Myocyte (in vitro differentiated cells): ENCODE measurements at regions not wholly inside any gene's neighbourhood (a gene's known extent, or its start where the extent isn't known, plus 50 kb on each side); places are given as distances from the start of the nearest gene placed in this dataset.

Experiments used
- DNase-seq: peaks from one replicate; pipeline ENCODE4 v3.0.0-alpha.2; 2012; ENCODE audit warnings: low read depth

GRCh38 chr3:78406396-78406795, 1361.4 kb downstream of the ROBO1 start:
- DNase-seq = no peak

GRCh38 chr3:78410077-78410476, 1357.7 kb downstream of the ROBO1 start:
- no peak for DNase-seq

DNA sequence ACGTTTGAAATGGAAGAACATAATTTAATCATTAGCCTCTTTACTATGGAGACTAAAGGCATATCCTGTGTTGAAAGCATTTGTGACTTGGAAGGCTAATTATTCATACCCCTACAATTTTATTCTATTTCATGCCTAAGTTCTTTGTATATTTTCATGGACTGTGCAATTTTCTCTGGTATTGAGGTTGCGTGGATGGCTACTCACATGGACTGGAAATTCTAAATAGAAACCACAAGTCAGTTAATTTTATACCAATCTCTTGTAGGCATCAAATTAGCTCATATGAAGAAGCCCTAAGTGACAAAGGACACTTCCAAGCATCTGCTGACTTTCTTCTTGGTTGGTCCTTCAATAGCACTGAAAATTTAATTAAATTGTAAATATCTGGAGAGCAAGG, 1353.5 kb downstream of the ROBO1 start:
- DNase-seq = no peak

DNA sequence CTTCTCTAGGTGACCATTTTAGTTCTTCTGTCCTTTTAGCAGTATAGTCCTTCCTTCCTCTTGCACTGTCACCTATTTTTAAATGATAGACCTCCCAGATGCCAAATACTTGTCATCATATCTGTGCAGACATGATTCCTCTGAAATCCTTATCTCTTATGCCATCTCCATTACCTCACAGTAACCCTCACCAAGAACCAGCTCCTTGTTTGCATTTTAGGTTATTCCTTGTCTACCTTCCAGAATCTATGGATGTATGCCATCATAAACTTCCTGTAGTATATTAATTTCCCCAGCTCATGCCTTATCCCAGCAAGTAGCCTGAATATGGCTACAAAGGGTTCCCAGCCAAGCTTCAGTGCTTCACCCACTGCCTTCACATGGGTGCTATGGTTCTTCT, 1347.2 kb downstream of the ROBO1 start:
- DNase-seq = no peak

DNA sequence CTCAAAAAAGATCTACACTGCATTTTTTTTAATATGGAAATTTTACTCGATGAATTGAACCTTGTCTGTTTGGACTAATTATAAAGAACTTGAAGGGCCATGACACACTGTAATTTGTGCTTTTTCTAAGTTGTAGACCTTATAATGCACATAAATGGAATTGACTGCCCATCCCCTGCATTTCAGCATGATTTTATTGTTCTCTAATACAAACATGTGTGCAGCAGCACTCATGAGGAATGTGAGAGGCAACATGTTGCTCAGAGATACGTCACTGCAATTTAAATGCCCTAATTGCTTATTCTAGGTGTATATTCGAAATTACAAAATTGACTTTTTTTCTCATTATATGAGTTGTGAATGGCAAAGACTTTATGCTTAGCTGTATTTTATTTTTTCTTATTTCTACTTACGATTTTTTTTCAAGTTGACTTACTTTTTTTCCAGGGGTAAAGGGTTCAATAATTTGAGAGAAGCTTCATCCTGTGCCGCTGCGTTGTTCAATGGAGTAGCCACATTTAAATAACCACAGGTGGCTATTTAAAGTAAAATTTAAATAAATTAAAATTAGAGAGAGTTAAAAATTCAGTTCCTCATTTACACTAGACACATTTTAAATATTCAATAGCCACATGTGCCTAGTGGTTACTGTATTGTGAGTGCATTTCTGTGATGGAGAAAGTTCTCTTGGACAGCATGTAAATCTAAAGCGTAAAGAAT, 1346.4 kb downstream of the ROBO1 start:
- DNase-seq = no peak

DNA sequence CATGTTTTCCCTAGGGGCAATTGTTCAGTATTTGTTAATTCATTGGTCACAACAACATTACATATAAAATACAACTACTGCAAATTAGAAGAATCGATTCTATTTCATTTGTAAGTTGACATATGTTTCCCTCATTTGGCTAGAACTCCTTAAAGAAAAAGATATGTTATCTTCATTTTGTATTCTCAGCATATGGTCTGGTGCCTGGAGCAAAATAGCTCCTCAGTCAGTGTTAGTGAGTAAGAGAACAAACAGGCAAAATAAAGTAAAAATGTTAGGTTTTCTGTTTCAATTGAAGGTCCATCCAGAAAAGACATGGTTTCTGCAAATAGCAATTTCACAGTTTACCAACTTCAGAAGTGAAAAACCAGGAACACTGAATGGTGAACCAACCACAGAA, 1343.1 kb downstream of the ROBO1 start:
- DNase-seq = no peak

DNA sequence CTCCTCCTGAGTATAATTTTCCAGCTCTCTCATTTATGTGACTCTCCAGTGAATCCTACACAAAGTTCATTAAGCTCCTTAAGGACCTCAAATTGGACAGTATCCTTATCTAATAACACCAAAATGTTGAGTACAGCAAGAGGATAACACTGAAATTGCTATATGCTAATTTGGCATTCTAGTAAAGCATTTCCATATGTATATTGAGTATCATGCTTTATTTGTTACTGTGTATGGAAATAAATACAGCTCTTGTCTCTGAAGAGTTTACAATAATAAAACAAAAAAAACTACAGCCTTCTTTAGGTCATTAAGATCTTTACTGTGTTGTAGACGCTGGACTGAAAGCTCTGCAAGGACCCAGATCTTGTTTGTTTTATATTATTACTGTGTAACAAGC, 1341.3 kb downstream of the ROBO1 start:
- no peak for DNase-seq

DNA sequence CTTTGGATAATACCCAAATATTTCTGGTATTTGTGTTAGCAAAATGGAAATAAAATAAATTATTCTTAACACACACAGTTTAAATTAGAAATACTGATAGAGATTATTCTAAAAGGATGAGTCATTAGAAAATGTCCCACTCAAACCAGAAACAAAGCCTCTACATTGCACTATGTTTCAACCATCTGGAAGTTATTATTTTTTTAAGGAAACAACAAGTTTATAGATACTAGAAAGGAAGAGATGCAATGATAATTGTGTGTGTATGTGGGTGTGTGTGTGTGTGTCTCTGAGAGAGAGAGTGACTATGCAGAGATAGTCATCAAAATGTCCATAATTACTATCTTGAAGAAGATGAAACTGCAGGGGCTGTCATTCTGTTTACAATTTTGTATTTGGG, 1340.5 kb downstream of the ROBO1 start:
- no peak for DNase-seq

DNA sequence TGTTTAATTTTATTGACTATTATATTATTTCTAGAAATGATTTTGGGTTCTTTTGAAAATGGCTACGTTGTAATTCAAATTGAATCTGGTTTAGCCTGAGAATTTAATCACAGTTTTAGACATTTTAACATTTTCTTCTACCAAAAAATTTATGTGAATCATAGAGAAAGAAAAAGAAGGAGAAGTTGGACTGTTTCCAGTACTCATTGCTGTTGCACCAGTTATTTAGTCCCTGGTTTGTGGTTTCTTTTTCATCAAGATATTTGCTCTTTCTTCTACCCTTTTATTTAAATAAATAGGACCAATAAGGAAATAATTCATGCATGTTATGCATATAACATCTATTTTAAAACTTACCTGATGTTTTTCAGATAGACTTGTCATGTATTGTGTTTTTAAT, 1337.1 kb downstream of the ROBO1 start:
- no peak for DNase-seq

DNA sequence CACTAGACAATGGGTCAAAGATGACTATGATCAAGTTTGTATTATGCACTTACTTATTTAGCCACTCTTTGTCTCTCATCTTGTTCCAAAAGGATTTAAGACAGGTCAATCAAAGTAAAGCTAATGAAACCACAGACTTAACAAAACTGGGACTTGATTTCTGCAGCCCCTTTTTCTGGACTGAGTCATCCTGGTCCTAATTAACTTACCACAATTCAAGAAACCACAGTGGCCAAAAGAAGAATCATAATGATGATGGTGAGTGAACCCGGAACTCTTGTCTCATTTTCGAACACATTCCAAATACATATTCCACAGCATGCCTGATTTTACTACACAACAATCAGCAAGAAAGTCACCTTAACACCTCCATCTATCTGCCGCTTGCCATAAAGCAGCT, 1333.0 kb downstream of the ROBO1 start:
- no peak for DNase-seq

DNA sequence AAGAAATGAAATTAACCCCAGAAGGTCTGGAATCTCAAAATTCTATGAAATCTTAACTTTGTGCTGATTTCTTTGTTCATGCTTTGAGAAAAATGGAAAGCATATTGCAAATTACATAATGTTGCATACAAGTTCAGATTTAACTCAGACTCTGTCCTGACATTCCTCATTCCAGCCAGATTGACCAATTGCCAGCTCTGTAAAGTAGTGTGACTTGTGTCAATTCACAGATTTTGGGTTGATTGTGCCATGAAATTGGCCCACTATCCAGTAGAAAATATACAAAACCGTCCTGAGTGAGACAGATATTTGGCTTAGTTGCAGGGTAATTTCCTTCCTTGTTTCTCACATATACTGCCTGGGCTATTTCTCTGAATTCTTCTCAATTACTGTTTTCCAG, 1312.6 kb downstream of the ROBO1 start:
- DNase-seq = no peak

DNA sequence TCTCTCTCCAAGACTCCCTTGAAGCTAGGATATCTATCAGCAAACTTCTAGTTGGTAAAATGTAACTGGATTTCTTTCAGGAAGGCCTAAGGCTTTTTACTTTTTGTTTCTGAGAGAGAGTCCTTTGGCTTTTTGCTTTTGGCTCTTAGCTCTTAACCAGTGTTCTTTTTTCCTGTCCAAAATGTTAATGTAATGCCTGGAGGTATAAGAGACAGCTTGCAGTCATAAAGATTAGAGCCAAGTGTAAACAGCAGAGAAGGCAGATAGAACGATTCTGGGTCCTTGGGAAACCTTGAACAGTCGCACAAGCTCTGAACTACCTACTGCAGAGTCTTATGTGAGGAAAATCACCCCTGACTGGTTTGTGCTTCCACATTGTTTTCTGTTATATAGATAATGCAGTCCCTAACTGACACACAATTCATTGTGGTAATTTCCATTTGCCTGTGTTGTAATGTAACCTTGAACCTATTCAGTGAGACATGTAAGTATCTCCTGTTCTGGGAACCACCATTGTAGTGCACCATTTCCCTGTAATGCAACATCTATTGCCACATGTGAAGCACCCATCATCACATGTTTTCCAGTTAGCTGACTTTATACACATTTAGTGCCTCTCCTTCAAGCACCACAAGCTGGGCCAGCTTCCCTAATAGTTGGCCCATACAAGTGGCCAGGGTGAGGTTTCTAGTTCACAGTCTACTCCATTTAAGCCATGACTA, 1311.9 kb downstream of the ROBO1 start:
- DNase-seq = no peak

DNA sequence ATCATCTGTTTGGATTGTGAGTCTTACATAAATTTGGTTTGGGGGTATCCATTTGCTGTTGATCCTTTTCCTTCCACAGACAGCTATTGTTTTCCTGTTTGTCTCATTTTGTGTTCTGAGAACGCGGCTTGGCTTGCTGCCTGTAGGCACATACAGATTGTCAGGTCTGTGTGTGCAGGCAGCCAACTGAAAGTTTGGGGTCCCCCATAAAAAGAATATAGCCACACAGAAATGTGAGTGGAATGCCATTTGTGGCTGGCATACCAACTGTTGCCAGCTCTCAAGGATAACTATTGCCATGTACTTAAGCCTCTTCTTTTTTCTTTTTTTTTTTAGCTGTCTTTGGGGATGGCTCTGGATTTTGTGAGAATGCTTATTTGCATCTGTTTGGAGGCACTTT, 1308.0 kb downstream of the ROBO1 start:
- DNase-seq = peak; percentile 1

GRCh38 chr3:78462021-78462420, 1305.8 kb downstream of the ROBO1 start:
- no peak for DNase-seq

- no peak for DNase-seq
Measured at GRCh38 chr3:78476076-78476475, 1291.7 kb downstream of the ROBO1 start.

DNA sequence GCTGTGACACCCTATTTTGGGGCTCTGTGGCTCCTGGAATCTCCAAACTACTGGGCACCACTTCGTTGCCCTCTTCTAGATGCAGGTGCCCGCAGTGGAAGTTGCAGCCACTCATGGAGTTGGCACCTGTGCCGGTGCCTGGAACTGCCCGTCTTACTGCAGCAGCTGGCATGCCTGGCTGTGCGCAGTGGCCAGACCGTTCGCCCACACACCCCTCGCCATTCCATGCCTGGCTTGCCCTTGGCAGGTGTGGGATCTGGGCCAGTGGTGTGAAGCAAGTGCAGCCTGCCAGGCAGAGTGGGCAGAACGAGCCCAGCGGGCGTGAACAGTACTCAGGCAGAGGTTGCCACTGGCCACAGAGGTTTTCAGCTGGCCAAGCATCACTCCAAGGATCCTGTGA, 1286.7 kb downstream of the ROBO1 start:
- DNase-seq = peak; percentile 68

- DNase-seq = no peak
Measured at GRCh38 chr3:78483090-78483489, 1284.7 kb downstream of the ROBO1 start.

DNA sequence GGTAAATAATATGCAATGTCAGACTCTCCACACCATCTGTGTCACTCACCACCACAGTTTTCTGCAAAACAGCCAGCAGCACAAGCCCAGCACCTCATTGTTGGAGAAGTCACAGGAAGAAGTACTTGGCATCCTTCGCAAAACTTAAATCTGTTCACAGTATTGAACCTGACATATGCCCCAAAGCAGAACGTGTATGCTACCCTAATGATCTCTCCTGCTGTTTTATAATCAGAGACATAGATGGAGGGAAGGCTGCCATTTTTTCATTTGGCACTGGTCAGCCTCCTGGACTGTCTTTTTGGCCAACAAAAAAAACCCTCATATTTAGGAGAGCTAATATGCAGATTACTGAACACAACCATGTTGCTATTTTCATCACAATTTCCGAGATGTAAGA, 1272.9 kb downstream of the ROBO1 start:
- no peak for DNase-seq

DNA sequence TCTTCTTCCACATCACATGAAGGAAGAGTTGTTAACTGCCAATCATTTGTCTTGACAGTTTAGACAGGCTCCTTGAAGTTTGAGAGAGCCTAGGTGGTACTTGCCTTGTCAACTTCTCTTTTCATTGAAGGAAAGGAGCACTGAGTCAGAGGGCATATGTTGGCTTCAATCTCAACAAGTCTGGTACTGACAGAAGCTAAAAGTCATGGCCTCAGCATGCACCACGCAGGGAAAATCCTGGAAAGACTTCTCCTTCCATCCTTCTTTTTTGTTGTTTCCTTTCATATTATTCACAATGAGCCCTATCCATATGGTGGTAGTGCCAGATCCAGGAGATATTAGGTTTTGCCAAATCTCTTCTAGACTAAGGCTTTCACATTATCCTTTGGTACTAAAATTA, 1272.5 kb downstream of the ROBO1 start:
- DNase-seq = no peak

GRCh38 chr3:78496501-78496900, 1271.3 kb downstream of the ROBO1 start:
- DNase-seq = no peak

DNA sequence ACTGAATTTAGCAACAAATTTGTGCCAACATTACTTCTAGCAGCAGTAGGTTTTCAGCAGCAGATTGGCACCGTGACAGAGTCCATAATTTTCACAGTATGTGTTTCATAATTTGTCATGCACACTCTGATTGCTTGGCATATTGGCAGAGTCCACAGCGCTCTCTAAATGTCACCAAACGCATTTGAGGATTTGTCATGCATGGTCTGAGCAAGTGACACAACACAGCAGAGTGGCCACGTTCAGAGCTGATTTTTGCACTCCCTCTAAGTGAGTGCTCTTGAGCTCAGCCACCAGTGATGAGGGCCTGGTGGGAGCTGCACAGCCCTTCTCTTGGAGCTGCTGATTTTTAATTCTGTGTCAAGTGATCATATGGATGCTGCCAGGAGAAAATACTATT, 1270.8 kb downstream of the ROBO1 start:
- DNase-seq = no peak

- no peak for DNase-seq
Measured at GRCh38 chr3:78497767-78498166, 1270.0 kb downstream of the ROBO1 start.

GRCh38 chr3:78506061-78506460, 1261.7 kb downstream of the ROBO1 start:
- DNase-seq = no peak
